ENCODE measurements at regions not wholly inside any gene's neighbourhood (a gene's known extent, or its start where the extent isn't known, plus 50 kb on each side); places are given as distances from the start of the nearest gene placed in this dataset.

DNA sequence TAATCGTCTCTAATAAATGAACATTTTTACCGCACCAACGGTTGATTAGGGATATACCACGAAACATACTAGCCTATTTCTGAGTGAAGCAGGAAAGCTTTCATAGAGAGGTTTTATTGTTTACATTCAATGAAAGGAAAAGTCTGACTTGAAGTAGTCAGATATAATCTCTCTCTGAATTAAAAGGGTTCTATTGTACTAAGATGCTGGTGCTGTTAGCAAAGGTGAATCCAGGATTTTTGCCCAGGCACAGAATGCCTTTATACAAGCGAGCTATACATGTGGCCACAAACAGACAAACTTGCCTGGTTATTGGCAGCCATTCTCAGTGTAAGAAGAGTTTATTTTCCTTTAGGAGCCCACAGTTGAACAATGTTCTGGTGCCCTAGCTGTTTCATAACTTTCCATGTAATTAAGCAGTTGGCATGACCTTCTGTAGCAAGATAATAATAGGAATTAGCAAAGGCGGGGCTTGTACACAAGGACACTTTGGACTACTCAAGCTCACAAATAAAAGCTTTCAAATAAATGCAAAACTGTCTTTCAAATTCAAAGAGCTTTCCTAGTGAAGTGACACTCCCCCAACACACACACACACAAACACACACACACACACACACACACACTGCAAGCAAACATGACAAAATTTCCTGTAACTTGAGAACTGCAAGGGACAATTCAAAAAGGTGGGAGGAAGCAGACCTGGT is 198.7 kb upstream of the MAP3K1 start:
- Histone ChIP-seq H3K27me3 (ENCODE audit: insufficient read depth, low read depth, low read length) (no peaks in the 10 kb centered on the region), H3F3A (ENCODE audit: insufficient read depth, low read length, poor library complexity, severe bottlenecking) (no peaks in the 10 kb centered on the region), H3K9me2 (ENCODE audit: insufficient read depth, low read length) (no peaks in the 10 kb centered on the region), H4K20me1 (ENCODE audit: insufficient read depth) (no peaks in the 10 kb centered on the region), H3K4me3 (ENCODE audit: low read length) (no peak overlapping the region), H3K9me3 (ENCODE audit: low read length) (peaks cover 6% of the 10 kb centered on the region), H3K27ac (ENCODE audit: low read length) (no peak overlapping the region), H3K79me2 (replicated peaks; ENCODE audit: insufficient read depth, low read length) (no peaks in the 10 kb centered on the region), H3K4me2 (ENCODE audit: low read length) (no peak overlapping the region), H3K9ac (ENCODE audit: low read length) (no peak overlapping the region), H2AFZ (ENCODE audit: low read depth, low read length) (no peak overlapping the region), H3K36me3 (ENCODE audit: insufficient read depth, low read length) (no peaks in the 10 kb centered on the region)
- no peak for TF ChIP-seq EZH2 (IDR thresholded peaks at IDR 0.05; ENCODE audit: borderline replicate concordance, insufficient read depth, low read length, poor library complexity, severe bottlenecking)
- no peak for TF ChIP-seq SMC3 (conservative IDR thresholded peaks at IDR 0.05; ENCODE audit: poor library complexity)
- no peak for TF ChIP-seq RAD21 (conservative IDR thresholded peaks at IDR 0.05)
- TF ChIP-seq POLR2AphosphoS5 (IDR thresholded peaks at IDR 0.05): no peak
- TF ChIP-seq, protein P1, sequence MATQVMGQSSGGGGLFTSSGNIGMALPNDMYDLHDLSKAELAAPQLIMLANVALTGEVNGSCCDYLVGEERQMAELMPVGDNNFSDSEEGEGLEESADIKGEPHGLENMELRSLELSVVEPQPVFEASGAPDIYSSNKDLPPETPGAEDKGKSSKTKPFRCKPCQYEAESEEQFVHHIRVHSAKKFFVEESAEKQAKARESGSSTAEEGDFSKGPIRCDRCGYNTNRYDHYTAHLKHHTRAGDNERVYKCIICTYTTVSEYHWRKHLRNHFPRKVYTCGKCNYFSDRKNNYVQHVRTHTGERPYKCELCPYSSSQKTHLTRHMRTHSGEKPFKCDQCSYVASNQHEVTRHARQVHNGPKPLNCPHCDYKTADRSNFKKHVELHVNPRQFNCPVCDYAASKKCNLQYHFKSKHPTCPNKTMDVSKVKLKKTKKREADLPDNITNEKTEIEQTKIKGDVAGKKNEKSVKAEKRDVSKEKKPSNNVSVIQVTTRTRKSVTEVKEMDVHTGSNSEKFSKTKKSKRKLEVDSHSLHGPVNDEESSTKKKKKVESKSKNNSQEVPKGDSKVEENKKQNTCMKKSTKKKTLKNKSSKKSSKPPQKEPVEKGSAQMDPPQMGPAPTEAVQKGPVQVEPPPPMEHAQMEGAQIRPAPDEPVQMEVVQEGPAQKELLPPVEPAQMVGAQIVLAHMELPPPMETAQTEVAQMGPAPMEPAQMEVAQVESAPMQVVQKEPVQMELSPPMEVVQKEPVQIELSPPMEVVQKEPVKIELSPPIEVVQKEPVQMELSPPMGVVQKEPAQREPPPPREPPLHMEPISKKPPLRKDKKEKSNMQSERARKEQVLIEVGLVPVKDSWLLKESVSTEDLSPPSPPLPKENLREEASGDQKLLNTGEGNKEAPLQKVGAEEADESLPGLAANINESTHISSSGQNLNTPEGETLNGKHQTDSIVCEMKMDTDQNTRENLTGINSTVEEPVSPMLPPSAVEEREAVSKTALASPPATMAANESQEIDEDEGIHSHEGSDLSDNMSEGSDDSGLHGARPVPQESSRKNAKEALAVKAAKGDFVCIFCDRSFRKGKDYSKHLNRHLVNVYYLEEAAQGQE (IDR thresholded peaks at IDR 0.05; ENCODE audit: borderline replicate concordance): no peak
- TF ChIP-seq EP300 (conservative IDR thresholded peaks at IDR 0.05; ENCODE audit: poor library complexity, severe bottlenecking): no peak
- no peak for TF ChIP-seq MXI1 (conservative IDR thresholded peaks at IDR 0.05; ENCODE audit: poor library complexity, severe bottlenecking)
- TF ChIP-seq, protein P2, sequence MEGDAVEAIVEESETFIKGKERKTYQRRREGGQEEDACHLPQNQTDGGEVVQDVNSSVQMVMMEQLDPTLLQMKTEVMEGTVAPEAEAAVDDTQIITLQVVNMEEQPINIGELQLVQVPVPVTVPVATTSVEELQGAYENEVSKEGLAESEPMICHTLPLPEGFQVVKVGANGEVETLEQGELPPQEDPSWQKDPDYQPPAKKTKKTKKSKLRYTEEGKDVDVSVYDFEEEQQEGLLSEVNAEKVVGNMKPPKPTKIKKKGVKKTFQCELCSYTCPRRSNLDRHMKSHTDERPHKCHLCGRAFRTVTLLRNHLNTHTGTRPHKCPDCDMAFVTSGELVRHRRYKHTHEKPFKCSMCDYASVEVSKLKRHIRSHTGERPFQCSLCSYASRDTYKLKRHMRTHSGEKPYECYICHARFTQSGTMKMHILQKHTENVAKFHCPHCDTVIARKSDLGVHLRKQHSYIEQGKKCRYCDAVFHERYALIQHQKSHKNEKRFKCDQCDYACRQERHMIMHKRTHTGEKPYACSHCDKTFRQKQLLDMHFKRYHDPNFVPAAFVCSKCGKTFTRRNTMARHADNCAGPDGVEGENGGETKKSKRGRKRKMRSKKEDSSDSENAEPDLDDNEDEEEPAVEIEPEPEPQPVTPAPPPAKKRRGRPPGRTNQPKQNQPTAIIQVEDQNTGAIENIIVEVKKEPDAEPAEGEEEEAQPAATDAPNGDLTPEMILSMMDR (IDR thresholded peaks at IDR 0.05; ENCODE audit: poor library complexity, severe bottlenecking): no peak
- no peak for TF ChIP-seq TAF1 (IDR thresholded peaks at IDR 0.05; ENCODE audit: low read depth)

DNA sequence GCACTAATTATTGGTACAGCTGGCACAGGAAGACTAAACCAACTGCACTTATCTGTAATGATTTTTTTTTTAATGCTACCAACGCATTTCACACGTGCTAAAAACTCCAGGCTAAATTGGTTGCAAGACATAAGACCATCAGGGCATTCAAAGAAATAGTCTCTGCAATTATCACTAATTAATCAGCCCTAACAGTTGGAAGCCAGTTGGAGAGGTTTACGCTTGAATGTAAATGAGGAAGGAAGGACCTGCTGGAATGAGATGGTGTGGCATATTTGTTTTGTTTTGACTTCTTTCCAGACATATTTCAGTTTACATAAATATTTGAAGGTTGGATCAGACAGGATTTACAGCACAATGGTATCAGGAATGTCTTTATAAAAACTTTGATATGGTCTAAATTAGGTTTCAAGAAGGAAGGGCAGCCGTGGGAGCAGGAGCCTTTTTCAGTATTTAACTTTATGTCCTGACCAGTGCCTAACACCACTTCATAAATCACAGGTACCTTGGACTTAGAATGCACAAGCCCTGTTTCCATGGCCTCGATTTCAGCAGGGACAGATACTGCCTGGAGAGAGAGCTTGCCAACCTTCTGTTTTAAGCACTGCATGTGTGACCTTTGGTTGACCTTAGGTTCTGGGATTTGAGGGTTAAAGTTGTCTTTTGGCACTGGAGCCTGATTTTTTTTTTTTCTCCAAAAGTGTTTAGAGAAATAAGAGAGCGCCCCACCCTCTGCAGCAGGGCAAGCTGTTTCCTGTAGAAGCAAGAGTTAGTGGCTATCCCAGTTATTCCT is 199.8 kb upstream of the MAP3K1 start:
- Histone ChIP-seq H3K27me3 (ENCODE audit: insufficient read depth, low read depth, low read length) (no peaks in the 10 kb centered on the region), H3K4me3 (ENCODE audit: low read length) (no peak overlapping the region), H3K9me2 (ENCODE audit: insufficient read depth, low read length) (no peaks in the 10 kb centered on the region), H3K36me3 (ENCODE audit: insufficient read depth, low read length) (no peaks in the 10 kb centered on the region), H3F3A (ENCODE audit: insufficient read depth, low read length, poor library complexity, severe bottlenecking) (no peaks in the 10 kb centered on the region), H3K27ac (ENCODE audit: low read length) (no peak overlapping the region), H2AFZ (ENCODE audit: low read depth, low read length) (no peak overlapping the region), H3K4me2 (ENCODE audit: low read length) (no peak overlapping the region), H3K9me3 (ENCODE audit: low read length) (peaks cover 6% of the 10 kb centered on the region), H3K9ac (ENCODE audit: low read length) (no peak overlapping the region), H4K20me1 (ENCODE audit: insufficient read depth) (no peaks in the 10 kb centered on the region), H3K79me2 (replicated peaks; ENCODE audit: insufficient read depth, low read length) (no peaks in the 10 kb centered on the region)
- TF ChIP-seq, protein P1 (IDR thresholded peaks at IDR 0.05; ENCODE audit: borderline replicate concordance): no peak
- TF ChIP-seq TAF1 (IDR thresholded peaks at IDR 0.05; ENCODE audit: low read depth) (no peak), MXI1 (conservative IDR thresholded peaks at IDR 0.05; ENCODE audit: poor library complexity, severe bottlenecking) (no peak), SMC3 (conservative IDR thresholded peaks at IDR 0.05; ENCODE audit: poor library complexity) (no peak), EP300 (conservative IDR thresholded peaks at IDR 0.05; ENCODE audit: poor library complexity, severe bottlenecking) (no peak), POLR2AphosphoS5 (IDR thresholded peaks at IDR 0.05) (no peak), RAD21 (conservative IDR thresholded peaks at IDR 0.05) (no peak)
